Loucy (cell line): ENCODE measurements at regions not wholly inside any gene's neighbourhood (a gene's known extent, or its start where the extent isn't known, plus 50 kb on each side); places are given as distances from the start of the nearest gene placed in this dataset.

ENCODE experiments used
- H2AFZ ChIP-seq: fragments of 200-600 bp; sonication (generic); 2 replicates; pipeline ENCODE4 v1.6.0; 2016; ENCODE audit warnings: antibody characterized with exemption, mild to moderate bottlenecking, low read length, moderate library complexity
- H3F3A ChIP-seq: fragments of 200-600 bp; 2 replicates; pipeline ENCODE4 v1.6.0; 2016; ENCODE audit warnings: antibody characterized with exemption, low read depth, mild to moderate bottlenecking
- H3K27me3 ChIP-seq: fragments of 200-600 bp; sonication (generic); 2 replicates; pipeline ENCODE4 v1.6.1; 2014; ENCODE audit warnings: low read length, mild to moderate bottlenecking; ENCODE audit not compliant: insufficient read depth, poor library complexity, severe bottlenecking
- H3K36me3 ChIP-seq: fragments of 200-600 bp; sonication (generic); 2 replicates; pipeline ENCODE4 v1.6.1; 2016; ENCODE audit warnings: low read length; ENCODE audit not compliant: insufficient read depth
- H3K4me1 ChIP-seq: fragments of 200-600 bp; sonication (generic); 2 replicates; pipeline ENCODE4 v1.5.1; 2014; ENCODE audit warnings: low read length, mild to moderate bottlenecking; ENCODE audit not compliant: insufficient read depth, poor library complexity, severe bottlenecking
- H3K4me2 ChIP-seq: fragments of 200-600 bp; sonication (generic); 2 replicates; pipeline ENCODE4 v1.6.0; 2014; ENCODE audit warnings: antibody characterized with exemption, low read length, low read depth, mild to moderate bottlenecking; ENCODE audit not compliant: poor library complexity, severe bottlenecking
- H3K4me3 ChIP-seq: fragments of 200-600 bp; sonication (generic); 2 replicates; pipeline ENCODE4 v1.5.1; 2014; ENCODE audit warnings: low read length, mild to moderate bottlenecking, mixed read lengths; ENCODE audit not compliant: poor library complexity, severe bottlenecking
- H3K79me2 ChIP-seq: fragments of 200-600 bp; sonication (generic); 2 replicates; pipeline ENCODE4 v1.6.1; 2014; ENCODE audit warnings: low read length; ENCODE audit not compliant: insufficient read depth
- H3K9ac ChIP-seq: fragments of 200-600 bp; sonication (generic); 2 replicates; pipeline ENCODE4 v1.6.0; 2014; ENCODE audit warnings: mild to moderate bottlenecking, low read depth, low read length, moderate library complexity; ENCODE audit not compliant: poor library complexity, severe bottlenecking
- H3K9me2 ChIP-seq: fragments of 200-600 bp; sonication (generic); replicated peaks from 2 replicates; pipeline ENCODE4 v1.6.1; 2016; ENCODE audit warnings: low read depth, low read length, mixed read lengths
- H3K9me3 ChIP-seq: fragments of 200-600 bp; sonication (generic); 2 replicates; pipeline ENCODE4 v1.6.1; 2014; ENCODE audit warnings: mild to moderate bottlenecking, antibody characterized with exemption, low read length, low read depth; ENCODE audit not compliant: insufficient read depth
- H4K20me1 ChIP-seq: fragments of 200-600 bp; sonication (generic); 2 replicates; pipeline ENCODE4 v1.6.0; 2014; ENCODE audit warnings: antibody characterized with exemption, low read length, mild to moderate bottlenecking; ENCODE audit not compliant: insufficient read depth, poor library complexity, severe bottlenecking
- EZH2phosphoT487 ChIP-seq: fragments of 200-600 bp; IDR thresholded peaks from 2 replicates; pipeline ENCODE4 v1.6.1; 2018; ENCODE audit warnings: antibody characterized with exemption, mild to moderate bottlenecking, moderate library complexity, borderline replicate concordance
- TF ChIP-seq, protein P1 (sequence below): fragments of 200-600 bp; sonication (generic); conservative IDR thresholded peaks from 2 replicates; pipeline ENCODE4 v1.5.1; 2014; ENCODE audit warnings: mild to moderate bottlenecking, antibody characterized with exemption, low read length

DNA sequence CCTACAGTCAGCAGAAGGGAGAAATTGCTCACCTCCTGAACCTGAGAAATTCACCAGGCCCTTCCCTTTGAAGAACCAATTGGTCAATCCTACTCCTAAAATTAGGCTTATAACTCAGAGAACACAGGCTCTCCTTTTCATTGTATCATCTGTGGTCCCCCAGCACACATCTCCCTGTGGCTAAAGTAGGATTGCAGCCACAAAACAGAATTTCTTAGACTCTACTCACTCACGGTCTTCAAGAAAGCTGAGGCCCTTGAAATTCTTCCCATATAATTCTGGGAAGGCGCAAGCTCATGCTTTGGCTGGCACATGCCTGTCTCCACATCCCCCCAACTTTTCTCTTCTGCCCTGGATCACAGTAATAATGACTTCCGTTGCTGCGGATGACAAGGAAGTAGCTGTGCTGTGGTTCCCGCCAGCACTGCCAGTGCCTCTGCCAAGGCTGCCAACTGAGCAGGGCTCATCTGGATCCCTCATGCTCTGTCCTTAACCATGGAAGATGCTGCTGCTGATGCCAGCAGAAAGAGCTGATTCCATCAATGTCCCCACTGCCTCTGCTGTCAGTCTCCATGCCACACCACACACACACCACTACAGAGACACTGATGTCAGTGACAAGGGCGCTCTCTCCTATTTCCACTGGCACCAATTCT lies 200.6 kb upstream of the POU2AF2 start:
- no peaks in the 10 kb centered on the region for H3K36me3 ChIP-seq
- no peaks in the 10 kb centered on the region for H3K4me1 ChIP-seq
- no peak overlapping the region for H2AFZ ChIP-seq
- no peaks in the 10 kb centered on the region for H4K20me1 ChIP-seq
- H3K27me3 ChIP-seq, result no peaks in the 10 kb centered on the region
- H3K4me2 ChIP-seq, result no peak overlapping the region
- no peaks in the 10 kb centered on the region for H3K9me3 ChIP-seq
- no peaks in the 10 kb centered on the region for H3F3A ChIP-seq
- no peaks in the 10 kb centered on the region for H3K79me2 ChIP-seq
- no peak overlapping the region for H3K4me3 ChIP-seq
- H3K9ac ChIP-seq, result no peak overlapping the region
- TF ChIP-seq, protein P1, sequence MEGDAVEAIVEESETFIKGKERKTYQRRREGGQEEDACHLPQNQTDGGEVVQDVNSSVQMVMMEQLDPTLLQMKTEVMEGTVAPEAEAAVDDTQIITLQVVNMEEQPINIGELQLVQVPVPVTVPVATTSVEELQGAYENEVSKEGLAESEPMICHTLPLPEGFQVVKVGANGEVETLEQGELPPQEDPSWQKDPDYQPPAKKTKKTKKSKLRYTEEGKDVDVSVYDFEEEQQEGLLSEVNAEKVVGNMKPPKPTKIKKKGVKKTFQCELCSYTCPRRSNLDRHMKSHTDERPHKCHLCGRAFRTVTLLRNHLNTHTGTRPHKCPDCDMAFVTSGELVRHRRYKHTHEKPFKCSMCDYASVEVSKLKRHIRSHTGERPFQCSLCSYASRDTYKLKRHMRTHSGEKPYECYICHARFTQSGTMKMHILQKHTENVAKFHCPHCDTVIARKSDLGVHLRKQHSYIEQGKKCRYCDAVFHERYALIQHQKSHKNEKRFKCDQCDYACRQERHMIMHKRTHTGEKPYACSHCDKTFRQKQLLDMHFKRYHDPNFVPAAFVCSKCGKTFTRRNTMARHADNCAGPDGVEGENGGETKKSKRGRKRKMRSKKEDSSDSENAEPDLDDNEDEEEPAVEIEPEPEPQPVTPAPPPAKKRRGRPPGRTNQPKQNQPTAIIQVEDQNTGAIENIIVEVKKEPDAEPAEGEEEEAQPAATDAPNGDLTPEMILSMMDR, result no peak
- TF ChIP-seq EZH2phosphoT487, result no peak
- H3K9me2 ChIP-seq, result no peaks in the 10 kb centered on the region

DNA sequence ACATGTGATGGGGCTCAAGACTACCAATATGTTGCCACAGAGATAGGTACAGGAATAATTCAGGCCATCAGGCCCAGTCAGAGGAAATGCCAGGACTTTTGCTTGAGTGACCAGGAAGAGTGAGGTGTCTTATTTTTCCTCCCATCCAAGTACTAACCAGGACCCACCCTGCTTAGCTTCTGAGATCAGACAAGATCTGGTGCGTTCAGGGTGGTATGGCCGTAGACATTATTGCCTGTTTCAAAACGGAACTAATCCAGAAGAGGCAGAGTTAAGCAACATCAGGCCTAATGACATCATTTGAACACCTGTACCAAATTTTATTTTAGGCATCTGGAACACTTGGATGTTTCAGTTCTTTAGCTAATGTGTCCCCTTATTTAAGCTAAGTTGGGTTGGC lies 205.5 kb upstream of the POU2AF2 start:
- H3F3A ChIP-seq, result no peaks in the 10 kb centered on the region
- H3K9ac ChIP-seq, result no peak overlapping the region
- H3K79me2 ChIP-seq, result no peaks in the 10 kb centered on the region
- H3K27me3 ChIP-seq, result no peaks in the 10 kb centered on the region
- H3K4me2 ChIP-seq, result no peak overlapping the region
- no peaks in the 10 kb centered on the region for H4K20me1 ChIP-seq
- no peaks in the 10 kb centered on the region for H3K9me3 ChIP-seq
- no peak overlapping the region for H3K4me3 ChIP-seq
- no peak for TF ChIP-seq EZH2phosphoT487
- TF ChIP-seq, protein P1, result no peak
- H3K36me3 ChIP-seq, result no peaks in the 10 kb centered on the region
- H3K9me2 ChIP-seq, result no peaks in the 10 kb centered on the region
- no peak overlapping the region for H2AFZ ChIP-seq
- no peaks in the 10 kb centered on the region for H3K4me1 ChIP-seq

DNA sequence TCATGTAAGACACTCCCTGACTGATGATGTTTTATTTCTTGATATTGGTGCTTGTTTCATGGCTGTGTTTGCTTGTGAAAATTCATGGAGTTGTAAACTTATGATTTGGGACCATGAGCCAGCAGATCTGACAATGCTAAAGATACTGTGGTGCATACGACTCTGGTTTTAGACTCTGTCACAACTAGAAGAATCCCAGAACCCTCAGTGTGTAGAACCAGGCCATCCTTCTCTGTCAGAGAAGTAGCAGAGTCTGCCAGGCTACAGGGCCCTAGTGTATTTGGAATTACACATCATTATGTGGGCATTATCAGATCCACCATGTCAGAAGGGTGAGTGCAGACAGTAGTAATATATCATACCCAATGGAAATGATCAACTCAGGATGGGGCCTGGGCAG lies 209.8 kb upstream of the POU2AF2 start:
- TF ChIP-seq, protein P1, result no peak
- no peak for TF ChIP-seq EZH2phosphoT487
- Histone ChIP-seq H3K79me2 (no peaks in the 10 kb centered on the region), H3K9me3 (no peaks in the 10 kb centered on the region), H3K9ac (no peak overlapping the region), H3K36me3 (no peaks in the 10 kb centered on the region), H3K4me2 (no peak overlapping the region), H4K20me1 (no peaks in the 10 kb centered on the region), H3K4me1 (no peaks in the 10 kb centered on the region), H2AFZ (no peak overlapping the region), H3F3A (no peaks in the 10 kb centered on the region), H3K4me3 (no peak overlapping the region), H3K27me3 (no peaks in the 10 kb centered on the region), H3K9me2 (0 out of 2 replicates have a peak, but pooled peaks cover 4% of the 10 kb centered on the region)
